ENCODE measurements at regions not wholly inside any gene's neighbourhood (a gene's known extent, or its start where the extent isn't known, plus 50 kb on each side); places are given as distances from the start of the nearest gene placed in this dataset.

DNA sequence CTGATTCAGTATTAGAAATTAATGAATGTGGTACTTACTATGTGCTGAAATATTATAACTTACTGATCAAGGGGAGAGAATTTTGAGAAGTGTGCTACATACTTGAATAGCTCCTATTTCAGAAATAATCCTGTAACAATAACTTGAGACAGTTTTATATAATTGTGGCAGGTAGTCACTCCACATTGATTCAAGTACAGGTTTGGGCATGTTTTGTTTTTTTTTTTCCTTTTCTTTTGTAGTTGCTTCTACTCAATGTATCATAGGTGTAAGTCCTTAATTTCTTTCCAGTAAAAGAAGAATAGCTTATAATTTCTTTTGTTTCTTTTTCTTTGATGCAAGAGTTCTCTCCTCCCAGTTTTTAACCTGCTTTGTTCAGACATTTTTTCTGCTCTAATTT lies 86.1 kb upstream of the ADGRL2 start:
- no peak overlapping the region for H3K27ac ChIP-seq
- no peaks in the 10 kb centered on the region for H3K9me3 ChIP-seq
- H3K36me3 ChIP-seq, result no peaks in the 10 kb centered on the region
- no peaks in the 10 kb centered on the region for H3K4me1 ChIP-seq (ENCODE audit: control insufficient read depth in 1 of 2, low read depth in 2 of 2)
- no peak for TF ChIP-seq CTCF (IDR thresholded peaks at IDR 0.05)
- ATAC-seq (ENCODE audit: insufficient number of reproducible peaks, low FRiP score, low read depth) (no peak), DNase-seq (ENCODE audit: low spot score) (no peak)
- no peaks in the 10 kb centered on the region for H3K27me3 ChIP-seq (replicated peaks; ENCODE audit: insufficient read depth)
- H3K4me3 ChIP-seq, result no peak overlapping the region

DNA sequence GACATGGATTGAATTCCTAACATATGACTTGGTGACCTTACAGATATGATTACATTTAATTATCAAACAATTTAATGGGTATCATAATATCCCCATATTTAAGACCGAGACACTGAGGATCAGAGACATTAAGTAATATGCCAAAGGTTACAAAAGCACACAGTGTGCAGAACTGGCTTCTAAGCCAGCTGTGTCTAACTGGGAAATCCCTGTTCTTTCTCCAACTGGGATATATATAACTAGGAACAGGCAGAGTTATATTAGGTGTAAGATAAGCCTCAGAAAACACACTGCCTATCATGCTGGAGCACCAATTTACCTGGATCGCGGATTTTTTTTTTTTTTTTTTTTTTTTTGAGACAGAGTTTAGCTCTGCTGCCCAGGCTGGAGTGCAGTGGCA lies 88.3 kb upstream of the ADGRL2 start:
- Histone ChIP-seq H3K9me3 (no peaks in the 10 kb centered on the region), H3K27ac (no peak overlapping the region), H3K4me3 (no peak overlapping the region), H3K27me3 (replicated peaks; ENCODE audit: insufficient read depth) (no peaks in the 10 kb centered on the region), H3K4me1 (ENCODE audit: control insufficient read depth in 1 of 2, low read depth in 2 of 2) (no peaks in the 10 kb centered on the region), H3K36me3 (no peaks in the 10 kb centered on the region)
- ATAC-seq (ENCODE audit: insufficient number of reproducible peaks, low FRiP score, low read depth) (no peak), DNase-seq (ENCODE audit: low spot score) (no peak)
- no peak for TF ChIP-seq CTCF (IDR thresholded peaks at IDR 0.05)

- Histone ChIP-seq H3K36me3 (no peaks in the 10 kb centered on the region), H3K27me3 (replicated peaks; ENCODE audit: insufficient read depth) (no peaks in the 10 kb centered on the region), H3K27ac (no peak overlapping the region), H3K9me3 (no peaks in the 10 kb centered on the region), H3K4me1 (ENCODE audit: control insufficient read depth in 1 of 2, low read depth in 2 of 2) (no peaks in the 10 kb centered on the region), H3K4me3 (no peak overlapping the region)
- ATAC-seq (ENCODE audit: insufficient number of reproducible peaks, low FRiP score, low read depth) (no peak), DNase-seq (ENCODE audit: low spot score) (no peak)
- no peak for TF ChIP-seq CTCF (IDR thresholded peaks at IDR 0.05)
Measured at GRCh38 chr1:81710857-81711256, 89.9 kb upstream of the ADGRL2 start.

GRCh38 chr1:81708250-81708649 lies 92.5 kb upstream of the ADGRL2 start:
- Histone ChIP-seq H3K4me1 (ENCODE audit: control insufficient read depth in 1 of 2, low read depth in 2 of 2) (no peaks in the 10 kb centered on the region), H3K9me3 (no peaks in the 10 kb centered on the region), H3K4me3 (no peak overlapping the region), H3K27ac (no peak overlapping the region), H3K36me3 (no peaks in the 10 kb centered on the region), H3K27me3 (replicated peaks; ENCODE audit: insufficient read depth) (no peaks in the 10 kb centered on the region)
- DNase-seq (ENCODE audit: low spot score) (no peak), ATAC-seq (ENCODE audit: insufficient number of reproducible peaks, low FRiP score, low read depth) (no peak)
- no peak for TF ChIP-seq CTCF (IDR thresholded peaks at IDR 0.05)

DNA sequence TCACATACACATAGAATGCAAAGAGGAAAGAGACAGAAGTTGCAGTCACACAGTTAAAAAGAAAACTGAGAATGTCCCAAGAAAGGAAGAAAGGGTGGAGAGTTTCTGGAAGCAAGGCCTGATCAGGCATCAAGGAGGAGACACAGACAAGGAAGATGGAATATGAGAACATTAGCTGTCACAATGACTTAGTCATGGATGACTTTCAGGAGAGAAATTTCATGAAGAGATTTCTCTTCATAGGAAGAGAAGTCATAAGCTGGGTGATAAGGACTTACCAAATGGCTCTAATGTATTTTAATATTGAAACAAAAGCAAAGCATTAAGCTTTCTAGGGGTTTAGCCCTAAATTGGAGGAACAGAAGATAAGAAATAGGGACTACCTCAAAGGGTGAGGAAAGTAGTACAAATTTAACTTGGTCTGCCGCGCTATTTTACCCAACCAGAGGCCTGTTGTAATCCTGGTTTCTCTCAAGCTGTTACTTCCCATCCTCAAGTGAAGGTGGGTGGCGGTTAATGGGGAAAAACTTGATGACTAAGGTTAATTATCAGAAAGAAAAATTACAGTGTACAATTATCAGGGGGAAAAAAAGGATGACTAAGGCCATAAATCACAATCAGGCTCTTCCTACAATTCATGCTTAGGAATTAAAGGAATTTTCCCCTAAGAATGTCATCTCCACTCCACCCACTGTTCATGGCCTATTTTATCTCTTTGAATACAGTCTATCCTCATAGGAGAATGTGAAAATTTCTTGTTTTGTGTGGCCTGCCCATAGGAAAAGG lies 93.9 kb upstream of the ADGRL2 start:
- DNase-seq (ENCODE audit: low spot score) (no peak), ATAC-seq (ENCODE audit: insufficient number of reproducible peaks, low FRiP score, low read depth) (no peak)
- no peak for TF ChIP-seq CTCF (IDR thresholded peaks at IDR 0.05)
- Histone ChIP-seq H3K27ac (no peak overlapping the region), H3K9me3 (no peaks in the 10 kb centered on the region), H3K27me3 (replicated peaks; ENCODE audit: insufficient read depth) (no peaks in the 10 kb centered on the region), H3K4me1 (ENCODE audit: control insufficient read depth in 1 of 2, low read depth in 2 of 2) (no peaks in the 10 kb centered on the region), H3K4me3 (no peak overlapping the region), H3K36me3 (no peaks in the 10 kb centered on the region)
